ENCODE measurements at regions not wholly inside any gene's neighbourhood (a gene's known extent, or its start where the extent isn't known, plus 50 kb on each side); places are given as distances from the start of the nearest gene placed in this dataset.

- TF ChIP-seq CTCF (IDR thresholded peaks at IDR 0.05; ENCODE audit: insufficient read depth, low read length) = no peak
- no peak for TF ChIP-seq REST (IDR thresholded peaks at IDR 0.05; ENCODE audit: insufficient replicate concordance, low read depth)
These were observed 258.5 kb upstream of the FSTL5 start for GRCh38 chr4:162422312-162422711.

All from HL-60 (cell line).